Neural cell (in vitro differentiated cells): ENCODE measurements at regions not wholly inside any gene's neighbourhood (a gene's known extent, or its start where the extent isn't known, plus 50 kb on each side); places are given as distances from the start of the nearest gene placed in this dataset.

ENCODE experiments used
- EP300 ChIP-seq: fragments of 450-650 bp; conservative IDR thresholded peaks from 2 replicates; pipeline ENCODE4 v1.6.1; 2014; ENCODE audit warnings: antibody characterized with exemption, mild to moderate bottlenecking, moderate library complexity; ENCODE audit not compliant: poor library complexity, severe bottlenecking
- POLR2AphosphoS5 ChIP-seq: IDR thresholded peaks from 2 replicates; pipeline ENCODE4 v1.6.1; 2012
- RAD21 ChIP-seq: fragments of 450-650 bp; conservative IDR thresholded peaks from 2 replicates; pipeline ENCODE4 v1.6.1; 2014; ENCODE audit warnings: antibody characterized with exemption, mild to moderate bottlenecking, moderate library complexity
- SMC3 ChIP-seq: fragments of 450-650 bp; conservative IDR thresholded peaks from 2 replicates; pipeline ENCODE4 v1.6.1; 2014; ENCODE audit warnings: antibody characterized with exemption, mild to moderate bottlenecking, moderate library complexity; ENCODE audit not compliant: poor library complexity
- TAF1 ChIP-seq: IDR thresholded peaks from 2 replicates; pipeline ENCODE4 v1.6.1; 2012; ENCODE audit warnings: low read depth
- TF ChIP-seq, protein P1 (sequence below): fragments of 450-650 bp; IDR thresholded peaks from 2 replicates; pipeline ENCODE4 v1.5.1; 2014; ENCODE audit warnings: antibody characterized with exemption, mild to moderate bottlenecking, moderate library complexity; ENCODE audit not compliant: poor library complexity, severe bottlenecking
- TF ChIP-seq, protein P2 (sequence below): IDR thresholded peaks from 2 replicates; pipeline ENCODE4 v1.6.1; 2012; ENCODE audit warnings: borderline replicate concordance

DNA sequence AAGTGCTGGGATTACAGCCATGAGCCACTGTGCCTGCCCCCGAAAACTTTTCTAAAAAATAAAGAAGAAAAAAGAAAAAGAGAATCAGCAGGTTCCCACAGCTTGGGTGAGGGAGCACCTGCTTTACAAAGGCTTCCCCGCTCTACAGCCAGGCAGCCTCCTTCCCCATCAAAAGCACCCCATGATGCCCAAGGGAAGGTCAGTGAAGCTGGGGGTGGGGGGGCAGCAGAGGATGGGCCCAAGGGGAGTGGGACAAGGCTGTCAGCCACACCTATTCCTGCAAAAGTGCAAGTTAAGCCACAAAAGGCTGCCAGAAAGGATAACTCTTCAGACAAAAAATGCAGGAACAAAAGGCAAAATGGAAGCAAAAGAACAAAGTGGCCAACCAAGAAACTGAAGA, 72.5 kb downstream of the FAM50B start:
- TF ChIP-seq, protein P1, sequence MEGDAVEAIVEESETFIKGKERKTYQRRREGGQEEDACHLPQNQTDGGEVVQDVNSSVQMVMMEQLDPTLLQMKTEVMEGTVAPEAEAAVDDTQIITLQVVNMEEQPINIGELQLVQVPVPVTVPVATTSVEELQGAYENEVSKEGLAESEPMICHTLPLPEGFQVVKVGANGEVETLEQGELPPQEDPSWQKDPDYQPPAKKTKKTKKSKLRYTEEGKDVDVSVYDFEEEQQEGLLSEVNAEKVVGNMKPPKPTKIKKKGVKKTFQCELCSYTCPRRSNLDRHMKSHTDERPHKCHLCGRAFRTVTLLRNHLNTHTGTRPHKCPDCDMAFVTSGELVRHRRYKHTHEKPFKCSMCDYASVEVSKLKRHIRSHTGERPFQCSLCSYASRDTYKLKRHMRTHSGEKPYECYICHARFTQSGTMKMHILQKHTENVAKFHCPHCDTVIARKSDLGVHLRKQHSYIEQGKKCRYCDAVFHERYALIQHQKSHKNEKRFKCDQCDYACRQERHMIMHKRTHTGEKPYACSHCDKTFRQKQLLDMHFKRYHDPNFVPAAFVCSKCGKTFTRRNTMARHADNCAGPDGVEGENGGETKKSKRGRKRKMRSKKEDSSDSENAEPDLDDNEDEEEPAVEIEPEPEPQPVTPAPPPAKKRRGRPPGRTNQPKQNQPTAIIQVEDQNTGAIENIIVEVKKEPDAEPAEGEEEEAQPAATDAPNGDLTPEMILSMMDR = no peak
- TF ChIP-seq, protein P2, sequence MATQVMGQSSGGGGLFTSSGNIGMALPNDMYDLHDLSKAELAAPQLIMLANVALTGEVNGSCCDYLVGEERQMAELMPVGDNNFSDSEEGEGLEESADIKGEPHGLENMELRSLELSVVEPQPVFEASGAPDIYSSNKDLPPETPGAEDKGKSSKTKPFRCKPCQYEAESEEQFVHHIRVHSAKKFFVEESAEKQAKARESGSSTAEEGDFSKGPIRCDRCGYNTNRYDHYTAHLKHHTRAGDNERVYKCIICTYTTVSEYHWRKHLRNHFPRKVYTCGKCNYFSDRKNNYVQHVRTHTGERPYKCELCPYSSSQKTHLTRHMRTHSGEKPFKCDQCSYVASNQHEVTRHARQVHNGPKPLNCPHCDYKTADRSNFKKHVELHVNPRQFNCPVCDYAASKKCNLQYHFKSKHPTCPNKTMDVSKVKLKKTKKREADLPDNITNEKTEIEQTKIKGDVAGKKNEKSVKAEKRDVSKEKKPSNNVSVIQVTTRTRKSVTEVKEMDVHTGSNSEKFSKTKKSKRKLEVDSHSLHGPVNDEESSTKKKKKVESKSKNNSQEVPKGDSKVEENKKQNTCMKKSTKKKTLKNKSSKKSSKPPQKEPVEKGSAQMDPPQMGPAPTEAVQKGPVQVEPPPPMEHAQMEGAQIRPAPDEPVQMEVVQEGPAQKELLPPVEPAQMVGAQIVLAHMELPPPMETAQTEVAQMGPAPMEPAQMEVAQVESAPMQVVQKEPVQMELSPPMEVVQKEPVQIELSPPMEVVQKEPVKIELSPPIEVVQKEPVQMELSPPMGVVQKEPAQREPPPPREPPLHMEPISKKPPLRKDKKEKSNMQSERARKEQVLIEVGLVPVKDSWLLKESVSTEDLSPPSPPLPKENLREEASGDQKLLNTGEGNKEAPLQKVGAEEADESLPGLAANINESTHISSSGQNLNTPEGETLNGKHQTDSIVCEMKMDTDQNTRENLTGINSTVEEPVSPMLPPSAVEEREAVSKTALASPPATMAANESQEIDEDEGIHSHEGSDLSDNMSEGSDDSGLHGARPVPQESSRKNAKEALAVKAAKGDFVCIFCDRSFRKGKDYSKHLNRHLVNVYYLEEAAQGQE = no peak
- TF ChIP-seq POLR2AphosphoS5 (no peak), TAF1 (no peak), EP300 (no peak), SMC3 (no peak), RAD21 (no peak)
